IMR-90 (cell line): ENCODE measurements at regions not wholly inside any gene's neighbourhood (a gene's known extent, or its start where the extent isn't known, plus 50 kb on each side); places are given as distances from the start of the nearest gene placed in this dataset.

Experiments used
- ATAC-seq: fragments of 200-7000 bp; cut with Tn5 transposase; 2 replicates; pipeline ENCODE4 v1.9.1; 2020; ENCODE audit warnings: low read depth, mild to moderate bottlenecking, moderate library complexity
- BruUV-seq: library from RNA; stranded (reverse); fragments of 400-500 nt; replicated peaks from 2 replicates; lab custom pipeline; 2021; lab: Mats Ljungman, UMichigan
- CTCF ChIA-PET: fragments of 300-600 bp; formaldehyde crosslinking; extraction: SDS; loops from one replicate; lab custom pipeline; 2021; ENCODE audit warnings: antibody characterized with exemption; lab: Yijun Ruan, JAX
- POLR2A ChIA-PET: fragments of 300-600 bp; sonication (Branson Sonifier 250); formaldehyde crosslinking; loops from one replicate; lab custom pipeline; 2022; ENCODE audit warnings: antibody characterized with exemption; ENCODE audit not compliant: unreplicated experiment; lab: Charles Lee
- DNase-seq: peaks from one replicate; pipeline ENCODE4 v3.0.0; 2013
- H2AFZ ChIP-seq: replicated peaks from 2 replicates; pipeline ENCODE3; 2013; ENCODE audit warnings: low read length, mild to moderate bottlenecking; ENCODE audit not compliant: poor library complexity
- H2AK5ac ChIP-seq: 2 replicates; pipeline ENCODE4 v1.6.1; 2013; ENCODE audit warnings: low read depth, low read length, inconsistent platforms
- H2AK9ac ChIP-seq: replicated peaks from 2 replicates; pipeline ENCODE3; 2013; ENCODE audit warnings: mild to moderate bottlenecking, low read depth, low read length, moderate library complexity; ENCODE audit not compliant: poor library complexity
- H2BK120ac ChIP-seq: 2 replicates; pipeline ENCODE4 v1.6.1; 2013; ENCODE audit warnings: low read depth, low read length, inconsistent platforms
- H2BK15ac ChIP-seq: 3 replicates; pipeline ENCODE4 v1.6.1; 2013; ENCODE audit warnings: low read depth, low read length, inconsistent platforms
- H2BK20ac ChIP-seq: 2 replicates; pipeline ENCODE4 v1.6.1; 2013; ENCODE audit warnings: low read depth, mild to moderate bottlenecking, inconsistent platforms, low read length, moderate library complexity
- H2BK5ac ChIP-seq: 2 replicates; pipeline ENCODE4 v1.6.1; 2013; ENCODE audit warnings: mild to moderate bottlenecking, low read depth, low read length, inconsistent platforms; ENCODE audit not compliant: poor library complexity, severe bottlenecking
- H3K14ac ChIP-seq: replicated peaks from 2 replicates; pipeline ENCODE4 v1.6.1; 2013; ENCODE audit warnings: low read depth, low read length, inconsistent platforms
- H3K18ac ChIP-seq: 2 replicates; pipeline ENCODE4 v1.6.1; 2013; ENCODE audit warnings: low read depth, low read length, control low read depth
- H3K23ac ChIP-seq: 2 replicates; pipeline ENCODE4 v1.6.1; 2013; ENCODE audit warnings: low read depth, low read length, inconsistent platforms
- H3K27ac ChIP-seq: 2 replicates; pipeline ENCODE4 v1.5.1; 2013; ENCODE audit warnings: mild to moderate bottlenecking, control low read depth, low read length; ENCODE audit not compliant: insufficient read depth
- H3K27me3 ChIP-seq: 2 replicates; pipeline ENCODE4 v1.6.1; 2013; ENCODE audit warnings: low read length; ENCODE audit not compliant: control insufficient read depth, insufficient read depth
- H3K36me3 ChIP-seq: 2 replicates; pipeline ENCODE4 v1.6.1; 2013; ENCODE audit warnings: low read length, mixed read lengths; ENCODE audit not compliant: control insufficient read depth, insufficient read depth
- H3K4ac ChIP-seq: 2 replicates; pipeline ENCODE4 v1.6.1; 2013; ENCODE audit warnings: low read depth, low read length, inconsistent platforms
- H3K4me1 ChIP-seq: 2 replicates; pipeline ENCODE4 v1.6.1; 2013; ENCODE audit warnings: low read length, mixed read lengths; ENCODE audit not compliant: control insufficient read depth, insufficient read depth
- H3K4me2 ChIP-seq: 2 replicates; pipeline ENCODE4 v1.6.1; 2013; ENCODE audit warnings: low read depth, mild to moderate bottlenecking, control low read depth, low read length, moderate library complexity
- H3K4me3 ChIP-seq: 2 replicates; pipeline ENCODE4 v1.5.1; 2013; ENCODE audit warnings: low read depth, mild to moderate bottlenecking, control low read depth, low read length, moderate library complexity; ENCODE audit not compliant: insufficient read depth
- H3K56ac ChIP-seq: 2 replicates; pipeline ENCODE4 v1.6.1; 2013; ENCODE audit warnings: low read length, inconsistent platforms; ENCODE audit not compliant: insufficient read depth; ENCODE audit errors: extremely low read depth
- H3K79me1 ChIP-seq, 2 experiments: 2 replicates each; pipeline ENCODE4 v1.6.1; 2013; ENCODE audit warnings: low read length in 2 of 2, inconsistent platforms in 1 of 2, low read depth in 1 of 2
- H3K9ac ChIP-seq: 2 replicates; pipeline ENCODE4 v1.6.1; 2013; ENCODE audit warnings: low read depth, low read length, control low read depth
- H3K9me1 ChIP-seq: 2 replicates; pipeline ENCODE4 v1.6.1; 2013; ENCODE audit warnings: low read length, inconsistent platforms; ENCODE audit not compliant: insufficient read depth
- H3K9me3 ChIP-seq: 2 replicates; pipeline ENCODE4 v1.6.1; 2013; ENCODE audit warnings: low read length; ENCODE audit not compliant: control insufficient read depth, insufficient read depth
- H4K20me1 ChIP-seq: 2 replicates; pipeline ENCODE4 v1.6.1; 2013; ENCODE audit warnings: low read length, inconsistent platforms; ENCODE audit not compliant: insufficient read depth
- H4K5ac ChIP-seq: 2 replicates; pipeline ENCODE4 v1.6.1; 2013; ENCODE audit warnings: mild to moderate bottlenecking, low read depth, low read length, control low read depth
- H4K8ac ChIP-seq, 2 experiments: 2 replicates each; pipeline ENCODE4 v1.6.1; 2013; ENCODE audit warnings: low read depth in 2 of 2, low read length in 2 of 2, control low read depth in 1 of 2, inconsistent platforms in 1 of 2
- H4K91ac ChIP-seq: 2 replicates; pipeline ENCODE4 v1.6.1; 2013; ENCODE audit warnings: low read depth, low read length, inconsistent platforms; ENCODE audit not compliant: insufficient read depth
- CEBPB ChIP-seq: IDR thresholded peaks from 2 replicates; pipeline ENCODE4 v1.6.1; 2012; ENCODE audit warnings: low read depth, low read length, improper control_type of control experiment
- CHD1 ChIP-seq: IDR thresholded peaks from 2 replicates; pipeline ENCODE4 v1.6.1; 2012; ENCODE audit warnings: low read depth, low read length, improper control_type of control experiment
- FOS ChIP-seq: fragments of 150-350 bp; IDR thresholded peaks from 2 replicates; pipeline ENCODE4 v1.6.1; 2016; ENCODE audit warnings: low read depth, low read length
- MXI1 ChIP-seq: IDR thresholded peaks from 2 replicates; pipeline ENCODE4 v1.6.1; 2012; ENCODE audit warnings: low read depth, mild to moderate bottlenecking, low read length, moderate library complexity, borderline replicate concordance
- NFE2L2 ChIP-seq: fragments of 150-350 bp; IDR thresholded peaks from 2 replicates; pipeline ENCODE4 v1.6.1; 2016; ENCODE audit warnings: low read depth, mild to moderate bottlenecking, low read length
- POLR2A ChIP-seq: IDR thresholded peaks from 2 replicates; pipeline ENCODE4 v1.6.1; 2012; ENCODE audit warnings: mild to moderate bottlenecking, low read depth, low read length
- RAD21 ChIP-seq: IDR thresholded peaks from 2 replicates; pipeline ENCODE4 v1.6.1; 2012; ENCODE audit warnings: low read length, improper control_type of control experiment
- RFX5 ChIP-seq: IDR thresholded peaks from 2 replicates; pipeline ENCODE4 v1.8.0; 2012; ENCODE audit warnings: low read depth, mild to moderate bottlenecking, low read length, moderate library complexity
- SMC3 ChIP-seq: fragments of 150-350 bp; IDR thresholded peaks from 2 replicates; pipeline ENCODE4 v1.6.1; 2016; ENCODE audit warnings: low read depth, mild to moderate bottlenecking, antibody characterized with exemption, low read length, moderate library complexity
- USF2 ChIP-seq: fragments of 150-350 bp; IDR thresholded peaks from 2 replicates; pipeline ENCODE4 v1.6.1; 2017; ENCODE audit warnings: mild to moderate bottlenecking, antibody characterized with exemption, low read length, low read depth
- whole genome bisulfite sequencing, 2 experiments: methylation state at CpG; one replicate each; pipeline versions ENCODE4 v1.1.5 to v1.1.7; 2013; ENCODE audit warnings: missing lambda C conversion rate in 2 of 2; ENCODE audit not compliant: insufficient read length in 1 of 2; ENCODE audit errors: extremely low coverage in 2 of 2; 5-methylcytosine and 5-hydroxymethylcytosine counted together
- dilution Hi-C: fragments of 300-500 bp; cut with HindIII; formaldehyde crosslinking; loops from one replicate; pipeline ENCODE4 v1.14.3; 2018; ENCODE audit warnings: low sequenced_read_pairs; ENCODE audit not compliant: unreplicated experiment
- in situ Hi-C: fragments of 300-500 bp; cut with MboI; formaldehyde crosslinking; loops from 3 replicates; pipeline ENCODE4 v1.14.3; 2019; ENCODE audit warnings: low sequenced_read_pairs, inconsistent platforms, mixed read lengths
- intact Hi-C: fragments of 100-400 bp; cut with micrococcal nuclease; formaldehyde crosslinking; loops from 2 replicates; pipeline ENCODE4 v1.10.0; 2022
- TF ChIP-seq, protein P1 (sequence below): conservative IDR thresholded peaks from 2 replicates; pipeline ENCODE4 v1.5.1; 2012; ENCODE audit warnings: mild to moderate bottlenecking, low read depth, low read length, improper control_type of control experiment
- TF ChIP-seq, protein P2 (sequence below): fragments of 150-350 bp; IDR thresholded peaks from 2 replicates; pipeline ENCODE4 v1.6.1; 2016; ENCODE audit warnings: low read depth, mild to moderate bottlenecking, low read length, moderate library complexity, borderline replicate concordance

DNA sequence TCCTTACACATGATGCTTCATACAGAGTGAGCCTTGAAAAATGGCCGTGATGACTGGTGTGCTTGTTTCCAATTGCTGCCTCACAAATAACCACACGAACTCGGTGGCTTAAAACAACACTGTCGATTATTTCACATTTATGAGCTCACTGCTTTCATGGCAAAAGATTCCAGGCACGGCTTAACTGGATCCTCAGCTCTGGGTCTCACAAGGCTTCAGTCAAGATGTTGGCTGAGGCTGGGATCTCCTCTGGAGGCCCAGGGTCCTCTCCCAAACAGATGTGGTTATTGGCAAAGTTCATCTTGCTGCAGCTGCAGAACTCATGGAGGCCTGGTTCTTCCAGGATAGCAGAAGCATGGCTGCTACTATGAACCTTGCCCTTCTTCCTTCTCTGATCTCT is 144.6 kb downstream of the TFAP2C start:
- H3K56ac ChIP-seq, result no peak overlapping the region
- H3K9me1 ChIP-seq, result no peaks in the 10 kb centered on the region
- no peak overlapping the region for H3K14ac ChIP-seq
- ChIA-PET CTCF (no interaction called here), POLR2A (no interaction called here)
- no peak overlapping the region for H3K4me2 ChIP-seq
- H3K9me3 ChIP-seq, result no peaks in the 10 kb centered on the region; the same call in 1 of the 2 replicates
- H2AK5ac ChIP-seq, result no peak overlapping the region
- H4K20me1 ChIP-seq, result no peaks in the 10 kb centered on the region
- H3K23ac ChIP-seq, result no peak overlapping the region
- ATAC-seq (no peak), DNase-seq (no peak)
- H3K79me1 ChIP-seq, result no peaks in the 10 kb centered on the region
- no CpG with 5 or more reads among the region's 5 CpGs for WGBS, 2 experiments
- H2BK5ac ChIP-seq, result no peak overlapping the region
- no peak overlapping the region for H2BK20ac ChIP-seq
- H3K36me3 ChIP-seq, result no peaks in the 10 kb centered on the region
- peaks cover 5% of the 10 kb centered on the region for H3K27me3 ChIP-seq
- H3K4me1 ChIP-seq, result peaks cover 3% of the 10 kb centered on the region; the same call in 1 of the 2 replicates
- no peak overlapping the region for H2AFZ ChIP-seq
- dilution Hi-C loops (no loop called here), in situ Hi-C loops (no loop called here), intact Hi-C loops (no loop called here)
- no peak overlapping the region for H3K27ac ChIP-seq
- H3K4ac ChIP-seq, result no peak overlapping the region
- TF ChIP-seq RAD21 (no peak), RFX5 (no peak), NFE2L2 (no peak), FOS (no peak), SMC3 (no peak), MXI1 (no peak), CEBPB (no peak), CHD1 (no peak), USF2 (no peak), POLR2A (no peak)
- TF ChIP-seq, protein P1, sequence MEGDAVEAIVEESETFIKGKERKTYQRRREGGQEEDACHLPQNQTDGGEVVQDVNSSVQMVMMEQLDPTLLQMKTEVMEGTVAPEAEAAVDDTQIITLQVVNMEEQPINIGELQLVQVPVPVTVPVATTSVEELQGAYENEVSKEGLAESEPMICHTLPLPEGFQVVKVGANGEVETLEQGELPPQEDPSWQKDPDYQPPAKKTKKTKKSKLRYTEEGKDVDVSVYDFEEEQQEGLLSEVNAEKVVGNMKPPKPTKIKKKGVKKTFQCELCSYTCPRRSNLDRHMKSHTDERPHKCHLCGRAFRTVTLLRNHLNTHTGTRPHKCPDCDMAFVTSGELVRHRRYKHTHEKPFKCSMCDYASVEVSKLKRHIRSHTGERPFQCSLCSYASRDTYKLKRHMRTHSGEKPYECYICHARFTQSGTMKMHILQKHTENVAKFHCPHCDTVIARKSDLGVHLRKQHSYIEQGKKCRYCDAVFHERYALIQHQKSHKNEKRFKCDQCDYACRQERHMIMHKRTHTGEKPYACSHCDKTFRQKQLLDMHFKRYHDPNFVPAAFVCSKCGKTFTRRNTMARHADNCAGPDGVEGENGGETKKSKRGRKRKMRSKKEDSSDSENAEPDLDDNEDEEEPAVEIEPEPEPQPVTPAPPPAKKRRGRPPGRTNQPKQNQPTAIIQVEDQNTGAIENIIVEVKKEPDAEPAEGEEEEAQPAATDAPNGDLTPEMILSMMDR, result no peak
- TF ChIP-seq, protein P2, sequence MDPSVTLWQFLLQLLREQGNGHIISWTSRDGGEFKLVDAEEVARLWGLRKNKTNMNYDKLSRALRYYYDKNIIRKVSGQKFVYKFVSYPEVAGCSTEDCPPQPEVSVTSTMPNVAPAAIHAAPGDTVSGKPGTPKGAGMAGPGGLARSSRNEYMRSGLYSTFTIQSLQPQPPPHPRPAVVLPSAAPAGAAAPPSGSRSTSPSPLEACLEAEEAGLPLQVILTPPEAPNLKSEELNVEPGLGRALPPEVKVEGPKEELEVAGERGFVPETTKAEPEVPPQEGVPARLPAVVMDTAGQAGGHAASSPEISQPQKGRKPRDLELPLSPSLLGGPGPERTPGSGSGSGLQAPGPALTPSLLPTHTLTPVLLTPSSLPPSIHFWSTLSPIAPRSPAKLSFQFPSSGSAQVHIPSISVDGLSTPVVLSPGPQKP, result no peak
- H2BK120ac ChIP-seq, result no peak overlapping the region
- H3K9ac ChIP-seq, result no peak overlapping the region
- no peak overlapping the region for H4K91ac ChIP-seq
- no peak overlapping the region for H2BK15ac ChIP-seq
- H3K4me3 ChIP-seq, result no peak overlapping the region
- H4K8ac ChIP-seq, result no peak overlapping the region
- BruUV-seq, result no TSS peak
- no peak overlapping the region for H4K5ac ChIP-seq
- no peak overlapping the region for H3K18ac ChIP-seq
- H2AK9ac ChIP-seq, result no peak overlapping the region
